GM18907 (cell line): ENCODE measurements at regions not wholly inside any gene's neighbourhood (a gene's known extent, or its start where the extent isn't known, plus 50 kb on each side); places are given as distances from the start of the nearest gene placed in this dataset.
A peak's percentile ranks its signal among the peaks of the same experiment; 100 is the strongest.

Source experiments
- ATAC-seq: cut with Tn5 transposase; IDR thresholded peaks from one replicate; pipeline ENCODE4 v1.9.1; 2021; ENCODE audit warnings: mild to moderate bottlenecking, moderate library complexity; ENCODE audit not compliant: unreplicated experiment

DNA sequence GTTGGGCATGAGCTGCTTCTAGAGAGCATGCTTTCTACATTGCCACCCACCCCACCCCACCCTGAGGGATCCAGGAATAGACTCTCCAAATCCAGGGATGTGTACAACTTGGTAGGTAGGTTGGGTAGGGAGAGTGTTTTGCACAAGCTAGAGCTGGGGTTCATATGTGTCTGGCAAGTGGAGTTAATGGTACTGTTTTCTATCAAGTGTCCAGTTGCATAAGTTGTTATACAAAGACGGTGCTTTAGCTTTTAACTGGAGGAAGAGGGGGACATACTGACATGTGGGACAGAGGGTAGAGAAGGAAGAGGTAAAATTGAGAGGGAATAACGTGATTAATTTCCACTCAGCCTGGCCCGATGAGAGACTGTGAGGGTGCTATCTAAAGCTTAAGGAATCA, 51.0 kb upstream of the TNC start:
- no peak for ATAC-seq

DNA sequence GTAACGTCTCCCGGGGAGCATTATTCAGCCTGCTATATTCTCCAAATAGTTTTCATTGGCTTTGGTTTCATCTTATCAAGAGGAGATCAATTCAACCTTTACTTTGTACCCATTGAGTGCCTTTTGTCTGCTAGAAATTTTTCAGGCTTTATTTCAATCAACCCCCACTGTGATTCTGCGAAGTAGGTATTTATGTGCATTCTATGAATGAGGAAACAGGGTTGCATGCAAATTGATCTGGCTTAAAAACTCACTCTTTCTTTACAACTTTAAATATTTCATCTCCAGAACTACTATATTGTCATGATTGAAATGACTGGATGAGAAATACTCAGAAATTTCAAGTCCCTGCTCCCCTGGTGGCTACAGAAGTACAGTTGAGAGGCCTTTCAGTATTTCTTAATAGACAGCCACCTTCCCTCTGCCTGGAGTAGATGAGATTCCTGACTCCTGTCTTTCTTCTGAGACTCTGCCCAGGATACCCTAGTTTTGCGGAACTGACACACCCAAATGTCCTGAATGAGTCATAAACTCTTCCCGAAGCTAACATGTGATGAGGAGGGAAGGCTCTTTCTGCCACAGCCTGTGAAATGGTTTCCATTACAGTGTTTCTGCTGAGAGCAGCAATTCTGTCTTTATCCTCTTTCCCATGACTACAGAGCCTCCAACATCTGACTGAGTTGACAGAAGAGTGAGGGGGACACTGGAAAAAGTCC, 52.6 kb upstream of the TNC start:
- ATAC-seq, result no peak

GRCh38 chr9:115171921-115172388, 54.0 kb upstream of the TNC start:
- no peak for ATAC-seq

DNA sequence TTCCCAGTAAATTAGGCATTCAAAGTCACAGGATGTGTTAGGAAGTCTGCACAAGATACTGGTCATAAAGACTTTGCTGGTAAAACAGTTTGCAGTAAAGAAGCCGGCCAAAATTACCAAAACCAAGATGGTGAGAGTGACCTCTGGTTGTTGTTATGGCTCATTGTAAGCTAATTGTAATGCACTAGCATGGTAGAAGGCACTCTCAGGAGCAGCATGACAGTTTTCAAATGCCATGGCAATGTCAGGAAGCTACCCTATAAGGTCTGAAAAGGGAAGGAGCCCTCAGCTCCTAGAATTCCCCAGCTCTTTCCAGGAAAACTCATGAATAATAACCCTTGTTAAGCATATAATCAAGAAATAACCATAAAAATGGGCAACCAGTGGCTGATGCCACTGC, 64.3 kb upstream of the TNC start:
- ATAC-seq, result no peak

- ATAC-seq, result no peak
These were observed 65.5 kb upstream of the TNC start for GRCh38 chr9:115183436-115183835.

DNA sequence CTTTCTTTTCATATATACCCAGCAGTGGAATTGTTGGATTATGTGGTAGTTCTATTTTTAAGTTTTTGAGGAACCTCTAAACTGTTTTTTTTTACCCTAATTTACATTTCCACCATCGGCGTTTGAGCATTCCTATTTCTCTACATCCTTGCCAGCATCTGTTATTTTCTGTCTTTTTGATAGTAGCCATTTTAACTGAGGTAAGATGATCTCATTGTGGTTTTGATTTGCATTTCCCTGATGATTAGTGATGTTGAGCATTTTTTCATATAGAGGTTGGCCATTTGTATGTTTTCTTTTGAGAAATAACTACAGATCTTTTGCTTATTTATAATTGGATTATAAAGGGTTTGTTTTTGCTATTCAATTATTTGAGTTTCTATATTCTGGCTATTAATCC, 71.7 kb upstream of the TNC start:
- no peak for ATAC-seq

GRCh38 chr9:115191667-115192066, 73.7 kb upstream of the TNC start:
- ATAC-seq, result peak; percentile 66

DNA sequence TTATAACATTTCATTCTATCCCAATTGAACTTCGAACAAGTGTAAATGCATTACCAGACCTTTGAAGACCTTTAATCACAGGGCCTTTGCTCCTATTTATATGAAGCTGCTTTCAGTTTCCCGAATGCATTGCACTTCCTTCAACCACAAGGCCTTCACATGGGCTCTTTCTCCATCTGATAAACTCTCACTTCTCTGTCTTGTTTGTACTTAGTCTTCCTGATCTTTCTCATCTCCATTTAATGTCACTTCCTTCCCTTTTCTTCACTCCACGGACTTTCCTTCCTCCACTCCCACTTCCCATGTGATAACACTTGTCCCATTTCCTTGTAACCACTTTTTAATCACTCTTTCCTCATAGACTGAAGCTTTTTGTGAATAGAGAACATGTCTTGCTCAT, 74.3 kb upstream of the TNC start:
- ATAC-seq, result no peak

- ATAC-seq, result peak; percentile 84
These were observed 75.0 kb upstream of the TNC start for GRCh38 chr9:115192835-115193525.

DNA sequence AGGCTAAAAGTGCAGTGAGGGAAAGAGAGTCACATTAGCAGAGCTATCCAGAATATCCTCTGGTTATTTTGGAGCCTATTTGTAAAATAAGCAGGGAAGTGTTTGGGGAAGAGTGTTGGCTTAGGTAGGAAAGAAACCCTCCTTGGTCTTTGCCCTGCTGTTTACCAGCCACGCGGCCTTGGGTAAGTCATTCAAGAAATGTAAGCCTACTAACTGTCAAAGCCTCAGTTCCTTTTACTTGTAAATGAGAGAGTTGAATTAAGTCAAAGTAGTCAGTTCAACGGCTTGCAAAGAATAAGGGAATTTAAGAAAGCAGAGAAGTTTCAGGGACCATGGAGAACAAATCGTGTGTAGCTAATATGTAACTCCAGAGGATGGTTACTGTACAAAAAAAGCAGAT, 75.8 kb upstream of the TNC start:
- ATAC-seq, result no peak

- ATAC-seq, result no peak
These were observed 76.3 kb upstream of the TNC start for GRCh38 chr9:115194216-115194615.

GRCh38 chr9:115195912-115196311, 78.0 kb upstream of the TNC start:
- ATAC-seq, result no peak

GRCh38 chr9:115196919-115197318, 79.0 kb upstream of the TNC start:
- no peak for ATAC-seq

DNA sequence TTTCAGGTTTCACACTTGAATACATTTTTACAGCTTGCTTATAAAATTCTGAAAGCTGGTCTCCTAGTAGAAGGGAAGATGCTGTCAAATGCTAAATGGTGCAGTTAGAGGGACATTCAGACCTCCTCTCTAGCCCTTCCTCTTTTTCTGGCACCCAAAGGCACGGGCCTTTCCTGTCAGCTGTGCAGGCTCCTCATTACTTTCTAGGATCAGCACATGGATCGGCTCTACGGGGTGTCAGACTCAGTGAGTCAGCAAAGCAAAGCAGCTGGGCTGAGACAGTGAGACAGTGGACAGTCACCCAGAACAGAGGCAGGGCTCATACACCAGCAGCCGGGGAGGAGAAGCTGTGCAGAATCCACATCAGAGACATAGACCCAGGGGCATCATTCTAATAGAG, 80.0 kb upstream of the TNC start:
- no peak for ATAC-seq

DNA sequence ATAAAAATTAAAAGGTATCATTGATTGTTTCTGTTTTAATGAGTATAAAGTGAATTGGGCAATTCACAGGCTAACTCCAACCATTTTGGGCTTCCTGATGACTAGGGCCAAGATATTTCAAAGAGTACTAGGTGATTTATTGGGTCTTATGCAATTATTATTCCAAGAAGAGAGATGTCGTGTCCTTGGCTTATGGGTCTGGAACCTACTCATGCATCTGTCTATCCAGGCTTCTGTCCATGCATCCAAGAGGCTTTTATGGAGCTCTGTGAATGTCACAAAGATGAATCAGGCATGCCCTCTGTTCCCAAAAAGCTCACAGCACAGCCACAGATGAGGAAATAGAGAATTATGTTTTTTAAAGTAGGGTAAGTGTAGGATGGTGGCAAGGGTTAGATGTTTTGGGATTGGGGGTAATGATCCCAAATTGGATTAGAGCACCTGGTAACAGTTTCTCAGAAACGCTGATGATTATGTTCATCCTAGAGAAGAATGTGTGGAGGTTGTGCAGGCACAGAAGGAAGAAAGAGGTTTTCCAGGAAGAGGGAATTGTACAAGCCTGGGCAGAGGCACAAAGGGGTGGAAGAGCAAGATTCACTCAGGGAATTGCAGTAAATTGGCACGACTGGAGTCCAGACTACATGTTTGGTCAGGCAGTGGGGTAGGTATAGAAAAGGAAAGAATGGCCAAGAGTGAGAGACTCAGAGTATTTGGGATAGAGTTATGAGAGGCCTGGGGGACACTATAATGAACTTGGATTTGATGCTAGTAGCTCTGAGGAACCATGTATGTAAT, 83.0 kb upstream of the TNC start:
- ATAC-seq, result no peak

GRCh38 chr9:115202181-115202580, 84.2 kb upstream of the TNC start:
- ATAC-seq, result no peak

- ATAC-seq, result no peak
These were observed 85.2 kb upstream of the TNC start for GRCh38 chr9:115202960-115203751.

DNA sequence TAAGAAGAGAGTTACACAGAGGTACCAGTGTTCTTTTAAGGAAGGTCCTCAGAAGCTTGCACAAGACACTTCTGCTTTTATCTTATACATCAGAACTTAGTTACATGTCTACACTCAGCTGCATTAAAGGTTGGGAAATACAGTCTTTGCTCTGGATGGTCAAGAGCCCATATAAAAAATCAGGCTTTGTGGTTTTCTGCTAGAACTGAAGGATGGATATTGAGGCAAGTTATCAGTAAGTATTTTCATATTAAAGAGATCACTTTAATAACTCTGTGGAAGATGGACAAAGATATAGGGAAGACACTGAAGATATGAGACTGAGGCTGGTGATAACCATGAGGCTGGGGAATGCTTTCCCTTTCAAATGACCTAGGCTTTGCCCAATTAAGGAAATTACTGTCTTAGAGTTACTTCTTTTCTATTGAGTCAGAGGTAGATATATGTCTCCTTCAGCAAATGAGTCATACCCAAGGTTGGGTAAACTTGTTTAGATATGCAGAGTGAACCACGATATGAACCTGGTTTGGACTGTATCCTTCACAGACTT, 87.0 kb upstream of the TNC start:
- ATAC-seq, result peak; percentile 57

DNA sequence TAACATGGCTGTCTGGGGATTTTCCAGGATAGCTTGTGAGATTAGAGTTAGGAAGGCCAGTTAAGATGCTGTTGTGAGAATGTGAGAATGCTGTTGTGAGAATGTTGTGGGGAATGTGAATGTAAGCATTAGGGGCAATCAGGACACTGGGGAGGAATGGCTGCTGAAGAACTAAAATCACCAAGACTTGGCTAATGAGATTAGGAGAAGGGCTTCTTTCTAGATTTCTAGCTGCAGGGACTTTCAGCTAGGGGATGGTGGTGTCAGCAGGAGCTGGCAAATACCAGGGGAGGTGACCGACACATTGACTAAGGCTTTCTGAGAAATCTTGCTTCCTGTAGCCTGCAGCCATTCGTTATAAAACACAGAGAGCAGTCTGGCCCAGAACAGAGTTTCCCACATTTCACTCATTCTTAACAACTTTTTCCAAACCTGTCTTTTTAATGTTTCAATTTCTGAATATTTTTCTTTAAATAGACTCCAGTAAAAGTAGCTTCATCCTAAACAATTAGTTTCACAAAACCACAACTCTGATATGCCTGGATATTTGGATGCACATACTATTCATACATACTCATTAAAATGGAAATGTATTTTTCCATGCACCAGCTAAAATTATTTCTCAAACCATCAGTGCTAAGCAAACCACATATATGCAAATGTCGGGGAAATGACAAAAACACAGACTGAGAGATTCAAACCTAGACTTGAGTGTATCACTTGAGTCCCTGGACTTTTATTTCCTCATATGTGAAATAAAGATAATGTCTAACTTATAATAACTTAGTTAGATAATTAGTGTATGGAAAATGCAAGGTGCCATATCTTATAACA, 89.3 kb upstream of the TNC start:
- peak; percentile 60 for ATAC-seq

DNA sequence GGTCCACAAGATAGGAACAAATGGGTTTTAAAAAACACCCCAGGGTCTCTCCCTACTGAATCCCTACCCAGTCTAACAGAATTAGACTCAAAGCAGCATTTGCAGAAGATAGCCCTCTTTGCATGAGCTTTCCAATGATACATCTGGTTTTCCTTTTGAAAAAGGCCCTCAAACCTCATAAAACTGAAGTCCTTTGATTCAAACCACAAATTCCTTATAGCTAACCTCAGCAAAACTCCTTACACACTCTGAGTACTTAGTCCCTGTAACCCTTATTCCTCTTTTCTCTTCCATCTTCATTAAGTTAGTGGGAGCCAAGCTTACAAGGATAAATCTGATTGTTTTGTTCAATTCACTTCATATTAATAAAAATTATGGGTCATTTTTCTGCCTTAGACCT, 90.5 kb upstream of the TNC start:
- ATAC-seq, result no peak
